Endothelial cell (in vitro differentiated cells): ENCODE measurements at regions not wholly inside any gene's neighbourhood (a gene's known extent, or its start where the extent isn't known, plus 50 kb on each side); places are given as distances from the start of the nearest gene placed in this dataset.
A peak's percentile ranks its signal among the peaks of the same experiment; 100 is the strongest.

Experiments
- DNase-seq: peaks from one replicate; pipeline ENCODE4 v3.0.0; 2021; ENCODE audit warnings: low spot score
- H3K27ac Mint-ChIP-seq: one replicate; pipeline ENCODE4 v1.8.0; 2021; ENCODE audit warnings: mixed read lengths, inconsistent platforms; ENCODE audit not compliant: unreplicated experiment
- H3K27me3 Mint-ChIP-seq: one replicate; pipeline ENCODE4 v1.8.0; 2021; ENCODE audit warnings: mild to moderate bottlenecking, moderate library complexity, mixed read lengths, inconsistent platforms; ENCODE audit not compliant: unreplicated experiment
- H3K36me3 Mint-ChIP-seq: one replicate; pipeline ENCODE4 v1.8.0; 2021; ENCODE audit warnings: mild to moderate bottlenecking, low read depth, mixed read lengths, inconsistent platforms; ENCODE audit not compliant: unreplicated experiment
- H3K4me1 Mint-ChIP-seq: one replicate; pipeline ENCODE4 v1.8.0; 2021; ENCODE audit warnings: mild to moderate bottlenecking, mixed read lengths, inconsistent platforms; ENCODE audit not compliant: unreplicated experiment
- H3K4me3 Mint-ChIP-seq: one replicate; pipeline ENCODE4 v1.8.0; 2021; ENCODE audit warnings: mild to moderate bottlenecking, mixed read lengths, inconsistent platforms; ENCODE audit not compliant: unreplicated experiment
- H3K9me3 Mint-ChIP-seq: one replicate; pipeline ENCODE4 v1.8.0; 2021; ENCODE audit warnings: mixed read lengths, inconsistent platforms; ENCODE audit not compliant: unreplicated experiment
- CTCF ChIP-seq: fragments of 200-600 bp; sonication (generic); IDR thresholded peaks from one replicate; pipeline ENCODE4 v1.5.0; 2021; ENCODE audit warnings: antibody characterized with exemption; ENCODE audit not compliant: unreplicated experiment

GRCh38 chr1:193580419-193580818 lies 394.0 kb upstream of the B3GALT2 start:
- H3K36me3 Mint-ChIP-seq, result no peaks in the 10 kb centered on the region
- H3K9me3 Mint-ChIP-seq, result no peaks in the 10 kb centered on the region
- H3K4me1 Mint-ChIP-seq, result peaks cover 7% of the 10 kb centered on the region
- H3K27me3 Mint-ChIP-seq, result no peaks in the 10 kb centered on the region
- no peak overlapping the region for H3K27ac Mint-ChIP-seq
- no peak for DNase-seq
- TF ChIP-seq CTCF, result no peak
- no peak overlapping the region for H3K4me3 Mint-ChIP-seq

- Mint-ChIP-seq H3K27me3 (no peaks in the 10 kb centered on the region), H3K36me3 (no peaks in the 10 kb centered on the region), H3K9me3 (no peaks in the 10 kb centered on the region), H3K27ac (no peak overlapping the region), H3K4me1 (peaks cover 7% of the 10 kb centered on the region), H3K4me3 (no peak overlapping the region)
- DNase-seq, result no peak
- TF ChIP-seq CTCF, result no peak
These were observed 392.9 kb upstream of the B3GALT2 start for GRCh38 chr1:193579323-193579722.

- DNase-seq, result no peak
- Mint-ChIP-seq H3K9me3 (peaks cover 8% of the 10 kb centered on the region), H3K36me3 (no peaks in the 10 kb centered on the region), H3K4me3 (no peak overlapping the region), H3K4me1 (peaks cover 3% of the 10 kb centered on the region), H3K27me3 (no peaks in the 10 kb centered on the region), H3K27ac (no peak overlapping the region)
- TF ChIP-seq CTCF, result no peak
These were observed 388.5 kb upstream of the B3GALT2 start for GRCh38 chr1:193574913-193575312.

- Mint-ChIP-seq H3K9me3 (peaks cover 14% of the 10 kb centered on the region), H3K4me1 (peaks cover 31% of the 10 kb centered on the region), H3K36me3 (no peaks in the 10 kb centered on the region), H3K27me3 (no peaks in the 10 kb centered on the region), H3K27ac (peak overlapping the region; percentile 79), H3K4me3 (no peak overlapping the region)
- no peak for DNase-seq
- no peak for TF ChIP-seq CTCF
These were observed 383.5 kb upstream of the B3GALT2 start for GRCh38 chr1:193569983-193570269.

- no peak for TF ChIP-seq CTCF
- Mint-ChIP-seq H3K4me3 (no peak overlapping the region), H3K4me1 (peaks cover 31% of the 10 kb centered on the region), H3K27me3 (no peaks in the 10 kb centered on the region), H3K9me3 (peaks cover 14% of the 10 kb centered on the region), H3K36me3 (no peaks in the 10 kb centered on the region), H3K27ac (peak overlapping the region; percentile 94)
- no peak for DNase-seq
These were observed 382.9 kb upstream of the B3GALT2 start for GRCh38 chr1:193569096-193569982.
